NCI-H1092 treated with DMSO at 0.1 percent for 48 hours (cell line): ENCODE measurements at regions not wholly inside any gene's neighbourhood (a gene's known extent, or its start where the extent isn't known, plus 50 kb on each side); places are given as distances from the start of the nearest gene placed in this dataset.

Experiments used
- DNase-seq: peaks from one replicate; lab custom pipeline; 2025; lab: John Stamatoyannopoulos, UW

DNA sequence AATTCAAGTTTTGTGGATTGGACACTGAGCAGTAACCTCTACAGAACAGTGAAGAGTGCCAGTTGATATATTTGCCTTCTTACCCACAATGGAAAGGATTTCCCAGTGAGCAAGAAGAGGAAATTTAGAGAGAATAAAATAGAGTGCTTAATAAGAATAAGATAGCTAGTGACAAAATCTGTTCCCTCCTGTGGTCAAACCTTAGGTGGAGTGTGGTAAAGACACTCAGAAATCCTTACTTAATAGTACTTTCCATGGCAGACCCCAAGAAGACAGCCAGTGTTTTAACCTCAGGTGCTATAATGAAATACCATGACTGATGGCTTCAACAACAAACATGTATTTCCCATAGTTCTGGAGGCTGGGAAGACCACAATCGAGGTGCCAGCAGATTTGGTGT lies 108.4 kb upstream of the TNFAIP3 start:
- DNase-seq = no peak

DNA sequence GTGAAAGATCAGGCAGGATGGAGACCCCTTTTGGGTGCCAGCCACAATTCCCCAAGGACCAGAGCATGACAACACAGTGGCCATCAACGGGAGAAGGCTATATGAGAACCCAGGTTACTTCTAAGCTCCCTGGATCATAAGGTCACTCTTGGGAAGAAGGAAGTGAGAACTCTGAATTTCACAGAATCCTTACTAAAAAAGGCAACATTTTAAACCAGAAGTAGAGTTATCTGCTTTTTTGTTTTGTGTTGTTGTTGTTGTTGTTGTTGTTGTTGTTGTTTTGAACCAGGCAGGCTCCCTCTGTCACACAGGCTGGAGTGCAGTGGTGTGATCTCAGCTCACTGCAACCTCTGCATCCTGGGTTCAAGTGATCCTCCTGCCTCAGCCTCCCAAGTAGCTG lies 107.4 kb upstream of the TNFAIP3 start:
- no peak for DNase-seq

DNA sequence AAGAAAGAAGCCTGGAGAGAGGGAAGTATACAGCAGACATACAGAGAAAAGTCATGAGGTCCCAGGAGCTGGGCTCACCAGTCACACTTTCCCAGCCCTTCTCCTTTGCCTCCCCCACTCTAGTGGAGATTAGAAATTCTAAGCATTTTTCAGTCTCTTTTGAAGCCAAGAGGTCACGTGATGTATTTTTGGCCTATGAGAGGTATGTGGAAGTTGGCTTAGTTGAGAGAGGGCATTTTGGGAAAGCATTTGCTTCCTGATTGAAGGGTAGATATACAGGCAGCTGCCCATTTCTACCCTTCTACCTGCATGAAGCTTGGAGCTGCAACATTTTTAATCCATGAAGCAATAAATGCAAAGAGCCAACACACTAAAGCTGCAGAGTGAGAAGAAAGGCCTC lies 106.0 kb upstream of the TNFAIP3 start:
- DNase-seq = no peak

DNA sequence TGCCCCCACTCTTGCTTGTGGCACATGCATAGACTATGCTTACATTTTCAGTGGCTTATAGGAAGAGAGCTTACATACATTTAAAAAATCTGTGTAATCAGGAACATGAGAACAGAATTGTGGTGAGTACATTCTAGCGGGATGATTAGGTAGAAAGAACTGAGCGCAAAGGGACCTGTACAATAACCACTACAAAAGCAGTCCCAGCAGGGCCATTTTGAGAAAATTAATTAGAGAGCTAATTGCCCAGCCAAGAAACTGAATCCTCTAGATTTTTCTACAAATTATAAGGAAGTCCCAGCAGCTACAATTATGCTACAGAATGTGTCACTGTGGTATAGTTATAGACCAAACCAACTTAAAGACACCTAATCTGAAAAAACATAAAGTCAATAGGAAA lies 105.6 kb upstream of the TNFAIP3 start:
- no peak for DNase-seq

DNA sequence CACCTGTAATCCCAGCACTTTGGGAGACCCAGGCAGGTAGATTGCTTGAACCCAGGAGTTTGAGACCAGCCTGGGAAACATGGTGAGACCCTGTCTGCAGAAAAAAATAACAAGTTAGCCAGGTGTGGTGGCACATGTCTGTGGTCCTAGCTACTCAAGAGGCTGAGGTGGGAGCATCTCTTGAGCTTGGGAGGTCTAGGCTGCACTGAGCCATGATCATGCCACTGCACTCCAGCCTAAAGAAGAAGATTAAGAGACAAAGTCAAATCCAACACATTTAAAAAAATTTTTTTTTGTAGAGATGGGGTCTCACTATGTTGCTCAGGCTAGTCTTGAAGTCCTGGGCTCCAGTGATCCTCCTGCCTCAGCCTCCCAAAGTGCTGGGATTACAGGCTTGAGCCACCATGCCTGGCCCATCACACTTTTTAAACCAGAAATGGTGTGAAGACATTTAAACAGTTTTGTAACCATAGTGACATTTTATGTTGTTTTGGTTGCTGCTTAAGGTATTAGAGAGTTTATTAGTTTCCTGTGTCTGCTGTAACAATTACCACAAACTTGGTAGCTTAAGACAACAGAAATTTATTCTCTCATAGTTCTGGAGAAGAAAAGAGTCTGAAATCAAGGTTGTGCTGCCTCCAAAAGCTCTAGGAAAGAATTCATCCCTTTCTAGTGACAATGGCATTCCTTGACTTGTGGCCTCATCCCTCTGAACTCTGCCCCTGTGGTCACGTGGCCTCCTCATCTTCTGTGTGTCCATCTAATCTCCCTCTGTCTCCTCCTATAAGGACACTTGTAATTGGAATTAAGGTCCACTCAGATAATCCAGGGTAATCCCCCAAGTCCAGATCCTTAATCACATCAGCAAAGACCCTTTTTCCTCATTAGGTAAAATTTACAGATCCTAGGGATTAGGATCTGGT lies 104.6 kb upstream of the TNFAIP3 start:
- DNase-seq = no peak

DNA sequence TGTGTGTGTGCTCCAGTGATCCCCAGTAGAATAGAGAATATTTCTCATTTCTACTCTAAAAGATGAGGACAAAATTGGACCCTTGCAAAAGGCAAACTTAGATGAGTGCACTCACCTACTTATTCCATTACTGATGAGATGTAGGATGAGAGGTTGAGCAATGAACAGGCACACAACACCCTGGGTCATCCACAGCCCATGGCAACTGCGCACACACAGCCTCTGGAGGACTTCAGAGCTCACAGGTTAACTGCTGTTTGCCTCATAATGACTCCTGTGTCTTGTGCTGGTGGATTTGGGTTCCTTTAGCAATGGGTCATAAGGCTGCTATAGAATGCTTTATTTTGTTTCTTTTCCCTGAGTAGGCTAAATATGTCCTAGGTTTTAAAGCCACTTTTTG lies 103.6 kb upstream of the TNFAIP3 start:
- no peak for DNase-seq

DNA sequence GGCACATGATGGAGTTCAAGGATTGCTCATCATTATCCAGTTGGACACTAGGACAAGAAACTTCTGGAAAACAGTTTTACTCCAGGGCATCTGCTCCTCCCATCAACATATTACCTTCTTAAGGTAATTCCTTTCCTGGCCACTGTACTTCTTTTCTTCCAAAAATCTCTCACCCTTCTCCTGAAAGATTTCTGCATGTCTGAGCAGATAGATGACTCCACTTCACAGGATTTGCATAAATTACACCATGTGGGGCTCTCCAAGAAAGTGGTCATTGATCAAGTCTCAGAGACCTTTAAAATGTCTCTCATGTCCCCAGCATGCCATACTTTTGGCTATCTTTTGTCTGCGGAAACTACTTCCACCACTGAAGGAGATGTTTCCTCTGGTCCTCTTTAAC lies 103.2 kb upstream of the TNFAIP3 start:
- no peak for DNase-seq

DNA sequence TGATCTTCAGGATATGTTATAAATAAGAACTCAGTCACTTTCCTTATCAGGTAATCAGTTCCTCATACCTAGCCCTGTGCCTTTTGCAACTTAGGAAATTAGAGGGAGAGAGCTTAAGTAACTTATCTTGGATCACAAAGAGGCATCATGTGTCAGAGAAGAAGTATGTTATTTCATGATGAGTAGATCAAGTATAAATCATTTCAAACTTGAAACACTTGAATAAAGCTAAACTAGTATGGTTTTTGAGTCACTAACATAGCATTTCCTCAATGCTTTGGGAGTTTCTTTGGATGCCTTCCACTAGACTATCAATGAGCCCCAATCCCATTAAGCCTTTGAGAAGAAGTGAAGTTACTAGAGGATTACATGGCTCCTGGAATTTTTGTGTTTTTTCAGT lies 102.6 kb upstream of the TNFAIP3 start:
- no peak for DNase-seq

DNA sequence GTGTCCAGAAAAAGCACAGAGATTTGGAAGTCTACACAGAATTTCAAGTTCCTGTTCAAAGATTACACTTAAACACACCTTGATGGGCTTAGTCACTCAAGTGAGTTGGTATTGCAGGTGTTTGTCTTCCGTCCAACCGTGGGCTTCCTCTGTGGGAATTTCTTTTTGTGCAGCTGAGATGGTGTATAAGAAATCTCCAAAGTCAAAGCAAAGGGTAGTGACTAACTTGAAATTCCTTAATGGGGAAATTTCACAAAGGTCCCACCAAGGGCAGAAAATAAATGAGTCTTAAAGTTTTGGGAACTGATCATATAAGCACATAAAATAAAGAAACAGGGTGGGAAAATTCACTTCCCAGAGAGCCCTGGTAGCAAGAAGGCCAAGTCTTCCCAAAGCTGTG lies 102.0 kb upstream of the TNFAIP3 start:
- no peak for DNase-seq

DNA sequence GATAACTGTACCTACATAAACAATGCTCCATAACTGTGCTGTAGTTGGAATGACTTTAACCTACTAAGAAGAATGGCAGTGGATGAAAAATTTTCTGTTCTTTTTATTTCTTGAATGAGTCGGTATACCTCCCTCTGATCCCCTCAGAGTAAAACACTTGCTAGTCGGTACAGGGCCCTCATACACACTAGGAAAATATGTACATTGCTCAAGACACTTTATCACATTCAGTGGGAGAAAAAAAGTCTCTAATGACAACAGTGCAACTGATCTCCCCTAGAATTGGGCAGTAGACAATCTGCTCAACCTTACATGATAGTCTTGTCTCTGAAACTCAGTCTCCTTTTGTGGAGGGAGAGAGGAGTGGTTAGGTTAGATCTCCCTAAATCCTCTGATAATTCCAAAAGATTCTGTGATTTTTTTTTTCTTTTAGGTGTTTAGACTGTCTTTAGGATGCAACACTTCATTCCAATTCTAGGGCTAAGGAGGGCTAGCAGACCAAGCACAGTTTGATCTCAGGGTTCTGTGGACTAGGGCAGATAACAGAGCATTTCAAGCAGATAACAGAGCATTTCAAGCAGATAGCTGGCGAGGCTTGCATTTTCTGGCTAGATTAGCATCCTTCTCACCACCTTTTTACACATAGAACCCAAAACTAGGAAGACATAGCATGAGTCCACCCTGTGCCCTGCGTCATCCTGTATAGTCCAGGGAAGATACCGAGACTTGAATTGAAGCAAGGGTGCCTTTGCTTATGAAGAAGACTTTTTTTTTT lies 100.3 kb upstream of the TNFAIP3 start:
- no peak for DNase-seq

DNA sequence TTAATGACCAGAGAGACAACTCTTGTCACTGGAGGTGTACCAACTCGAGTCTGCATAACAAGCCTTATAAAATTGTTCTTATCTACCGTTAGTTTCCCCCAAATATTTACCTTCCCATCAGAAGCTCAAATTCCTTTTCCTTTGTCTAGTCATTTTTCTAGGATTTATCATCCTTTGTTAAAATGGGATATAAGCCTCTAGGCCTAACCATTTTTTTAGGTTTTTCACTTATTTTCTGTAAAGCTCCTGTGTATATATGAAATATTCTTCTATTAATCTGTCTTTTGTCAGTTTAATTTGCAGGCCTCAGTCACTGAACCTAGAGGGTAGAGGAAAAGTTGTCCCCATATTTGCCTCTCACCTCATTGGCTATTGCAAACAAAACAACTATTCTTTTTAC lies 99.6 kb upstream of the TNFAIP3 start:
- DNase-seq = no peak

DNA sequence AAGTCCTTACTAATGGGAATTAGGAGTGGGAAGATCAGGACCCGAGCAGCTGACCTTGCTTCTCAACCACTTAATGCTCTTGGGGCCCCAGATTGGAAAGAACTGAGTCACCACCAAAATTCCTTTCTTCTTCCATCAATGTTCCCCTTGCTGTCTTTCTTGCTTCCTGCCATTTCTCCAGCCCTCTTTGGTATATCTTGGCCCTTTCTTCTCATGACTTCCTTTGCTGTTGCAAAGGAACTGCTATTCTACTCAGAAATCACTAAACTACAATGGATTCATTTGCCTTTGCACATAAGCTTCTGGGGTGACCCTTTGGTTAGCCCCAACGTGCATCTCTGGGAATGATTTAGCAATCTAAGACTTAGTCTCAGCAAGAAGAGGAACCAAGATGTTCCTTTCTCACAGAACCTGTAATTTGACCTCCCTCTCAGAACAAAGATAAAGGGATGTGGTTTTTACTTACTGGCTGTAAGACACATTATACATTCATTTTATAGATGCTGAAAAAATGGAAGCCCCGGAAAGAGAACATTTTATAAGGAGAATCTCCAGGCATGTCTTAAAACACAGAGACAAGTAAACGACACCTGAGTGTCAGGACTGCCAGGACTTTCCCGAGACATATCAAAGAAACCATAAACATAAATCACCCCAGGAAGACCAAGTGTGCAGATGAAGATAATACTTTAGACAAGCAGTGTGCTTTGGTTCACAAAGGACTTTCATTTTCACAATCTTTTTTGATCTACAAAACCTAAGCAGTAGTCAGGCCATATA lies 99.0 kb upstream of the TNFAIP3 start:
- no peak for DNase-seq

DNA sequence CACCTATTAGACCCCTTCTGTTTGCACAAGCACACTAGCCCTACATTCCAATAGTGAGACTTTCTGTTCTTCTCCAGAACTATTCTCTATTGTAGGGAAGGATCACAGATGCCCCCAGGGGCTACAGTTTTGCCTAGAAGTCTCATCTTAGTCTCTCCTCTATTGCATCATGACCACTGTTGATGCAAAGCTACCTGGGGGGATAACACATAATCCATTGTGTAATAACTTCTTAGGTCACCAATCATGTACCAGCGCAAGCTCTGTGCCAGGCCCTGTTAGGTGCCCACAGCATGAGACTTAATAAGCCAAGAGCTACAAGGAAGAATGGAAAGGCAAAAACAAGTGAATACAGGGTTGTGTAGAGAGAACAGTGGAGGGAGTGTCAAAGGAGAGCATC lies 98.1 kb upstream of the TNFAIP3 start:
- DNase-seq = no peak

DNA sequence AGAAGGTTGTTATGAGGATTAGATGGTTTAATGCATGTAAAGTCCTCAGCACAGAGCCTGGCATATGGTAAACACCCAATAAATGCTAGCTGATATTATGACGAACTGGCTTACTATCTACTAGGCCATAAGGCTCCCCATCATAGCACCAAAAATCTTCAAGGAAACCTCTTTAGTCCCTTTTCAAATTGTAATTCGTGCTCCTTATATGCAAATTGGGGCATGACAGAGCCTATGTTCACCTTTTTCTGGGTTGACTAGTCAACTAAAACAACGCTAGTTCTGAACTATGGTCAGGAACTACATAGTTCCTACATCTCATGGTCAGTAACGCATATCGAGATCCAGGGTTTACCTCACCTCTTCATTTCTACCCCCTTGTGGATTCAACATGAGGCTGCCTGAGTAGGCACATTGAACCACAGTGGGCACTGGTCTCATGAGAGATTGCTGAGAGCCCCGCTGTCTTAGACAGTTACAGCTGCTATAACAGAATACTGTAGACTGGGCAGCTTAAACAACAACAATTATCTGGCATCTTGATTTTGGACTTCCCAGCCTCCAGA lies 97.2 kb upstream of the TNFAIP3 start:
- DNase-seq = no peak

DNA sequence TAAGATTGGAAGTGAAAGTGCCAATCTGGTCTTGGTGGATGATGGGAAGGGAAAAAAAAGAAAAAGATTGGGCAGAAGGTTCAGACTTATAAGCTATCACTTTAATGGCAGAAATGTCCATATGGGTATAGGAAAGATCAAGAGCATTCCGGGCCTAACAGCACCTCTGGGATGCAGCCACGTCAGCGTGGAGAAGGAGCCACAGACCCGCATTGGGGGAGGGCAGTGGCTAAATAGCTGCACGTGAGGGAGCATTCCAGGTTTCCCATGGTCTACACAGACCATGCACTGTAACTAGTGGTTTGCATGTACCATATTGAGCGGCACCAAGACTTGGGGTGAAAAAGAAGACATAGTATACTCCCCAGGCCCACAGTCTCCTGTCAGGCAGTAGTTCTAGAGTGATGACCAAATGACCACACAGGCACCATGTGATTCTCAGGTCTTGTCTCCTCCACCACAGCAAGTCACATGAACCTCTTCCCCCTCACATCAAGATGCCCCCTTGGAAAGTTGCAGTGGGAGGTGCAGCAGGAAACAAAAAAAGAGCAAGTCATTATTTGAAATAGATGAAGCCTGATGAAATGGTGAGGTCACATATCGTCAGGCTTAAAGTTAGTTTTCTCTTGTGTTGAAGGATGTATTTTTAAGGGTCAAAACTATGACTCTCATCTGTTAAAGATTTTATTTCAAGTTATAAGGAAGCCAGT lies 94.4 kb upstream of the TNFAIP3 start:
- DNase-seq = no peak

DNA sequence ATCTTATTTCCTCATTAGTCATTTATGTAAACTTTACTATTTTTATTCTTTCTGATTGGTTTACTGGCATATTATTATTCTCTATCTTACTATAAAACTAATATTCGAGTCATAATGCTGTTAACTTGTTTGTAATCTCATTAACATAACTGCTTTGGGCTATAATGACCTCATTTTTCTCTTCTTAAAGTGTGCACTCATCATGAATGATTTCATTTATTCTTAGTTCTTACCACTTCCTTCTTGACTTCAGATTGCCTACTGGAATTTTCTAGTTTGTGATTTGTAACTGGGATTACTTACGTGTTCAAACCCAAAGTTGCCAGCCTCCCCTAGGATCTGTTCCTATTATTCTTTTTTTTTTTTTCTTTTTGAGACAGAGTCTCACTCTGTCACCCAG lies 91.8 kb upstream of the TNFAIP3 start:
- DNase-seq = no peak

DNA sequence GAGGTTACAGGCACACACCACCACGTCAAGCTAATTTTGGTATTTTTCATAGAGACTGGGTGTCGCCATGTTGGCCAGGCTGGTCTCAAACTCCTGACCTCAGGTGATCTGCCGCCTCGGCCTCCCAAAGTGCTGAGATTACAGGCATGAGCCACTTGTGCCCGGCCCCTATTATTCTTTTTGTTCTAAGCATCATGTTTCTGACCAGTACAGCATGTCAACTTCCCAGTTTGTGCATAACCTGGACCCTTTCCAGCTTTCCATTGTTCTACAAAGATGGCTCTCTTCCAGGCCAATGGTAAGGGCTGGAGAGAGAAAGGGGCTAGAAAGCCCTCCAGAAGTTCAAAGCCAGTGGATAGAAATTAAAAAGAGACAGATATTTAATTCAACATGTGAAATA lies 91.3 kb upstream of the TNFAIP3 start:
- DNase-seq = peak; percentile 0

DNA sequence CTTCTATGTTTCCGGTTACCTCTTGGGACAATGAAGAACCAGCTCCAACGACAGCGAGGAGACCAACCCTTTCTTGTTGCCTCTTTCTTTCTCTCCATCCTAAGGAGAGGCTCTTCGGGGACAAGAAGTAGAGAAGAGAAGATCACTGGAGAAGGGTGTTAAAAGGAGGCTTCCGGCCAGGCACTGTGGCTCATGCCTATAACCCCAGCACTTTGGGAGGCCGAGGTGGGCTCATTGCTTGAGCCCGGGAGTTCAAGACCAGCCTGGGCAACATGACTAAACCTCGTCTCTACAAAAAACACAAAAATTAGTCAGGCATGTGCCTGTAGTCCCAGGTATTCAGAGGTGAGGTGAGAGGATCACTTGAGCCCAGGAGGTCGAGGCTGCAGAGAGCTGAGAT lies 90.8 kb upstream of the TNFAIP3 start:
- no peak for DNase-seq

DNA sequence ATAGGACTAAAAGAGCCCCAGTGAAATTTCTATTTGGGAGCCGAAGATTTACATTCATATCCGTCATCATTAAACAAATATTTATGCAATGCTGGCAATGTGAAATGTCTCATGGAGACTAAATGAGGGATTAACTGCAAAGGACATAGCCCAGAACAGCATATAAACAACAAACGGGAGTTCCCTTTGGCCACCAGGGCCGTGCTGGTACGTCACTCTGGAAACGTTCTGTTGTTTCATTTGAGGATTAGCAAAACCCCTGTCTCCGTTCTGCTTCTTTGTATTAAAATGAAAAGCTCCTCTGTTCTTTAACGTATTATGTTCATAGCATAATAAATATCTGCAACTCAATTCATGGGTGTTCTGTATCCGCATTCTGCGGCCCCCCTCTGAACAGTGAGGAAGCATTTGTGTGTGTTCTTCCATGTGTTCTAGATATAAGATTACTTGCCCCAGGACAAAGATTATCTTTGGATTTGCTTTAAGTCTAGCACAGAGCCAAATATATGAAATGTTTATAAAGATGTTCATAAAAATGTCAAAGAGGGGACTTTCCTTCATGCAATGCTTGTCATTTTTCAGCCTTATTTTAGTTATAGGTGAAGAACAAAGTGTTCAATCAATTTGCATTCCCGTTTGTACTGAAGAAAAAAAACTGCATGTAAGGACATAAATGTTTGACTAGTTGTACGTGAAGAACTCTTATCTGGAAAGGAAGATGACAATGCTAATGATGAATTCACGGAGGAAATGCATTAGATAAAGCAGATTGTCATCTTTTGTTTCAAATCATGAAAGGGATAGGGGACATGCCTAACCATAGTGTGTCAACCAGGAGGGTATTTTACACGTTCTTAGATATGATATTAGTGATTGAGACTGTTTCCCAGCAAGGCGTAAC lies 90.0 kb upstream of the TNFAIP3 start:
- DNase-seq = no peak

DNA sequence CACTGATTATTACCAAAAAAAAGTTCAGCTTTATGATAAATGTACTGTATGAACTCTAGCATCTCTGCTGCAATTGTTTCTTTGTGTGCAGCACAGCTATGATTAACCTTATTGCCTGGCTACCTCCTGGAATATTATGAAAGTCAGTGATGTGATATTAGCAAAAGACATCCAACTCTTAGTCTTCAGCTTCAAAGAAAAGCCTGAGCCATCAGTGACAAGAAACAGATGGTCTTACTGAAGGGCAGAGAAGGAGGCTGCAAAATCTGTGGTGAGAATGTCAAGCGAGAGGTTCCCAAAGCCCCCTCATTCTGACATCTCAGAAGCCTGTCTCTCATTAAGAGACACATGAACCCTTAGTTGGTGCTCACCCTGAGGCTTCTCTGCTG lies 89.4 kb upstream of the TNFAIP3 start:
- no peak for DNase-seq

DNA sequence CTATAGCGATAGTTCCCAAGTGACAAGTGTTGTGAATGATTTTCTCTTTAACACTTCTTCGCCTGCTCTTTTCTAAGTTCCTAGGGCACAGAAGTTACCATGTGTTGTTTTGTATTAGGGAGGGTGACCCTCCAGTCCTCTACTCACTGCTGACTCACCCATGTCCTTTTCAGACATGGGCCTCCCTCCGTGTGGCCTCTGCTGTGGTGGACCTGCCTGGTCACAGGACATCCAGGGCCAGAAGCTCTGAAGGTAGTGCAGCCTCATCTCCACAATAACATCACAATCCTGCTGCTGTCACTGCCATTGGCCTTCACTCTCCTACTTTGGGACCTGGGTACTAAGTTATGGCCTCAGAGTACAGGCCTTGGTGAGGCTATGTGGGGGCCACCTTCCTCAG lies 87.1 kb upstream of the TNFAIP3 start:
- DNase-seq = no peak
